Posterior cingulate gyrus (tissue), 11 donors: ENCODE measurements at regions not wholly inside any gene's neighbourhood (a gene's known extent, or its start where the extent isn't known, plus 50 kb on each side); places are given as distances from the start of the nearest gene placed in this dataset.
"Not testable (repeated sequence)": the region's sequence is repeated elsewhere in the genome, so short reads cannot be mapped to it uniquely, and the experiment has no call there.

ENCODE experiments used
- DNase-seq, 10 donors: peaks; one replicate each; pipeline versions ENCODE4 v3.0.0 to v3.0.0-alpha.2; 2020 to 2021; ENCODE audit warnings: mixed read lengths in 3 of 10
- intact Hi-C: fragments of 100-400 bp; cut with DNase I; formaldehyde crosslinking; loops from one replicate; pipeline ENCODE4 v1.15.1; 2023

- intact Hi-C loops = no loop called here
- DNase-seq = no peak
Measured at GRCh38 chr9:74362423-74362822, 134.7 kb upstream of the RORB start.

GRCh38 chr9:74366111-74366510, 131.0 kb upstream of the RORB start:
- DNase-seq = no peak
- intact Hi-C loops = no loop called here

- no peak for DNase-seq
- intact Hi-C loops = no loop called here
Measured at GRCh38 chr9:74369844-74370243, 127.3 kb upstream of the RORB start.

GRCh38 chr9:74373348-74373747, 123.8 kb upstream of the RORB start:
- DNase-seq = no peak
- intact Hi-C loops = no loop called here

GRCh38 chr9:74379718-74380117, 117.4 kb upstream of the RORB start:
- DNase-seq = peak in 5 of 10 donors; percentile 8 to 51 (median 23)

GRCh38 chr9:74391816-74392215, 105.3 kb upstream of the RORB start:
- no peak for DNase-seq

More at GRCh38 chr9:74379718-74380117, 117.4 kb upstream of the RORB start:
- intact Hi-C loops = no loop called here

GRCh38 chr9:74403581-74403980, 93.6 kb upstream of the RORB start:
- intact Hi-C loops = no loop called here
- no peak for DNase-seq

More at GRCh38 chr9:74391816-74392215, 105.3 kb upstream of the RORB start:
- intact Hi-C loops = no loop called here

- intact Hi-C loops = no loop called here
- DNase-seq = no peak
Measured at GRCh38 chr9:74404620-74405019, 92.5 kb upstream of the RORB start.

- intact Hi-C loops = no loop called here
- no peak for DNase-seq
Measured at GRCh38 chr9:74407166-74407565, 90.0 kb upstream of the RORB start.

- DNase-seq = no peak
- intact Hi-C loops = no loop called here
Measured at GRCh38 chr9:74412236-74412979, 84.7 kb upstream of the RORB start.

- no peak for DNase-seq
- intact Hi-C loops = no loop called here
Measured at GRCh38 chr9:74413876-74414275, 83.3 kb upstream of the RORB start.

- intact Hi-C loops = no loop called here
- DNase-seq = peak in 2 of 10 donors; percentile 28 to 32
Measured at GRCh38 chr9:74414325-74414724, 82.8 kb upstream of the RORB start.

- intact Hi-C loops = no loop called here
- DNase-seq = no peak
Measured at GRCh38 chr9:74415995-74416394, 81.1 kb upstream of the RORB start.

- intact Hi-C loops = not testable (repeated sequence)
- peak in 2 of 10 donors; percentile 27 to 40 for DNase-seq
Measured at GRCh38 chr9:74424488-74424887, 72.6 kb upstream of the RORB start.

GRCh38 chr9:74431467-74431866, 65.7 kb upstream of the RORB start:
- DNase-seq = no peak
- intact Hi-C loops = no loop called here

- no peak for DNase-seq
- intact Hi-C loops = no loop called here
Measured at GRCh38 chr9:74443036-74443750, 53.9 kb upstream of the RORB start.

GRCh38 chr9:74444369-74444768, 52.8 kb upstream of the RORB start:
- peak in 3 of 10 donors; percentile 27 to 63 (median 47) for DNase-seq
- intact Hi-C loops = no loop called here
